ENCODE measurements at regions not wholly inside any gene's neighbourhood (a gene's known extent, or its start where the extent isn't known, plus 50 kb on each side); places are given as distances from the start of the nearest gene placed in this dataset.

GRCh38 chr2:4576075-4576474 is 872.7 kb downstream of the DCDC2C start:
- DNase-seq (ENCODE audit: low read depth): no peak
- no peak overlapping the region for H3K4me3 ChIP-seq (ENCODE audit: low read depth, low read length)
- no peak for TF ChIP-seq CTCF (conservative IDR thresholded peaks at IDR 0.05; ENCODE audit: low read depth, low read length)

GRCh38 chr2:4579977-4580376 is 876.6 kb downstream of the DCDC2C start:
- TF ChIP-seq CTCF (conservative IDR thresholded peaks at IDR 0.05; ENCODE audit: low read depth, low read length): no peak
- H3K4me3 ChIP-seq (ENCODE audit: low read depth, low read length): no peak overlapping the region
- no peak for DNase-seq (ENCODE audit: low read depth)

- no peak for DNase-seq (ENCODE audit: low read depth)
- no peak overlapping the region for H3K4me3 ChIP-seq (ENCODE audit: low read depth, low read length)
- no peak for TF ChIP-seq CTCF (conservative IDR thresholded peaks at IDR 0.05; ENCODE audit: low read depth, low read length)
Measured at GRCh38 chr2:4585057-4585635, 881.8 kb downstream of the DCDC2C start.

- DNase-seq (ENCODE audit: low read depth): no peak
- no peak overlapping the region for H3K4me3 ChIP-seq (ENCODE audit: low read depth, low read length)
- no peak for TF ChIP-seq CTCF (conservative IDR thresholded peaks at IDR 0.05; ENCODE audit: low read depth, low read length)
Measured at GRCh38 chr2:4588606-4589005, 885.2 kb downstream of the DCDC2C start.

GRCh38 chr2:4591261-4591660 is 887.9 kb downstream of the DCDC2C start:
- DNase-seq (ENCODE audit: low read depth): no peak
- no peak overlapping the region for H3K4me3 ChIP-seq (ENCODE audit: low read depth, low read length)
- TF ChIP-seq CTCF (conservative IDR thresholded peaks at IDR 0.05; ENCODE audit: low read depth, low read length): no peak

GRCh38 chr2:4597400-4597799 is 894.0 kb downstream of the DCDC2C start:
- no peak overlapping the region for H3K4me3 ChIP-seq (ENCODE audit: low read depth, low read length)
- DNase-seq (ENCODE audit: low read depth): no peak
- TF ChIP-seq CTCF (conservative IDR thresholded peaks at IDR 0.05; ENCODE audit: low read depth, low read length): no peak

- no peak for DNase-seq (ENCODE audit: low read depth)
- no peak for TF ChIP-seq CTCF (conservative IDR thresholded peaks at IDR 0.05; ENCODE audit: low read depth, low read length)
- H3K4me3 ChIP-seq (ENCODE audit: low read depth, low read length): no peak overlapping the region
Measured at GRCh38 chr2:4604767-4605166, 901.4 kb downstream of the DCDC2C start.
